ENCODE measurements at regions not wholly inside any gene's neighbourhood (a gene's known extent, or its start where the extent isn't known, plus 50 kb on each side); places are given as distances from the start of the nearest gene placed in this dataset.
A peak's percentile ranks its signal among the peaks of the same experiment; 100 is the strongest.
"Not testable (repeated sequence)": the region's sequence is repeated elsewhere in the genome, so short reads cannot be mapped to it uniquely, and the experiment has no call there.

DNA sequence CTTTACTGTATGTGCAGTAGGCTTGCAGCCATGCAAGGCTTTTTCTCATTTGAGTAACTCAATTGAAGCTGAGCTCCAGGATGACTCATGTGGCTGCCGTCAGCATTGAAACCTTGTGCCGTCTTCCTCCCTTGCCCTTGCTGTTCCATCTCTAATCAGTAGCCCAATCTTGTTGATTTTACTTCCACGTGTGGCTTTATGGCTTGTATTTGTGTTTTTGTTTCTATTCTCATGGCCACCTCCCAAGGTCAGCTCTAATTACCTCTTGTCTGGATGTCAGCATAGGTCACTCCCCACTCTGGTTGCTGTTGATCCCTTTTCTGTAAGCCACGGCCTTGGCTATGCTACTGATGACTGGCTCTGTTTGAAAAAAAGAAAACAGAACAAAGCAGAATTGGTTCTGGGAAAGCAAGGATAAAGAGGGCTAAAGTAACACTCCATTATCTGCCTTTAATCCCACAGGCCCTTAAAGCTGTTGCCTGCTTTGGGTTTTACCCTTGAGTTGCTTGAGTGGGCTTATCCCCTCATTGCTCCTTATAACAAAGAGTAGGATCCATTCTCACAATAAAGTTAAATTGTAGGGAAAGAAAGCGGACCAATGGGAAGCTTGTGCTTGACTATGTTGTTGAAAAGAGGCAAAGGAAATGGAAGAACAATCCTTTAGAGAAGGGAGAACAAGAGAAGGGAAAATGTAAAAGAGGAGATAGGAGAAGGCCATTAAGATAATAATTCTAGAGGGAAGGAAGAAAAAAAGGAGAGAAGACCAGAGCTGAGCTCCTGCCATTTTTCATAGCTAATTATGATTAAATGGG is 173.9 kb upstream of the PGRMC2 start:
- no peak for DNase-seq (ENCODE audit: low read depth in 4 of 4, low spot score in 3 of 4)

DNA sequence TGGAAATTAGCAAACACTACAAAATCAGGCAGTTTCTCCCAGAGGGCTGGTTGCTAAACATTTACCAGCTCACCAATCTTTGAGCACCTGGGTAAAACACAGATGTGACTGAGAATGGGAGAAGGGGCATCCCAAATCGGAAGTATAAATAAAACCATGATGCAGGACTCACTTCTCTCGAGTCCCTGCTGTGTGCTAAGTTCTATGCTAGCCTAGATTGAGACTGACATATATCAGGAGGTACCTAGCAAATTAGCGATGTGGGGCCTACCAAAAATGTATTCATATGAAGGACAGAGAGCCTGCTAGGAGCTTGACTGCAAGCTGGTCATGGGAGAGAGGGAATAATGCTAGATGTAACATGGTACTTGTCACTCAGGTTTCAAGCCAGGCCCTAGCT is 171.9 kb upstream of the PGRMC2 start:
- no peak for DNase-seq (ENCODE audit: low read depth in 4 of 4, low spot score in 3 of 4)

DNA sequence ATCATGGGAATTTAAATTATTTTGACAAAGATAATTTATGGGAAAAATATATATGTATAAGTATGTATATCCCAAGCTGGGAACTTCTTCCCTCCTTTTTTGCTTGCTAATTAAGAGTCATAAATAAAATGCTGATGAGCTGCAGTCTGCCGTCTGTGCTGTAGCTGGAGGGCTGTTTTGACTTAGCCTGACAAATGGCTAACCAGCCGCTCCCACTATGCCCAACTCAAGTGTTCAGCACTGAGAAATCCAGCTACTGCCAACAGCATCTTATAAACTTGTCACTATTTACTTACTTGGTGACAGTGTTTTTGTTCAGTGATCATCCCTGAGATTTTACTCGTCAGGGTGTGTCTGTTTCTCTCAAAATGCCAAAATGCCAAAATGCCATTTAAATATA is 171.2 kb upstream of the PGRMC2 start:
- no peak for DNase-seq (ENCODE audit: low read depth in 4 of 4, low spot score in 3 of 4)

DNA sequence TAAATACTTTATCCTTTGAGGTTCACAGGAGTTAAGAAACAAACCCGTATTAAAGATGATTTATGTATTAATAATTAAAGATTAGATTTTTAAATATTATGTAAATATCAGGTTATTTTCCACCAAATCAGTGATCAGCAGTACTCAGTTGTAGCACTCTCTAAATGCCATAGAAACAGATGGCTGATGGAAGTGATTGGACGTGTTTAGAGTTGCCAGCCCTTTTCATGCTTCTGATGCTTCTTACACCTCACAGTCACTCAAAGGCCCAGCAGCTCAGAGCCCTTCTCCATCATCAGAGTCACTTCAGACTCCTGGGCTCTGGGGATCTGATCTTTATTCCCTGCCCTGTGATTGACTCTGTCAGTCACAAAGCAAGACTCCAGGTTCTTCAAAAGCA is 170.1 kb upstream of the PGRMC2 start:
- DNase-seq (ENCODE audit: low read depth in 4 of 4, low spot score in 3 of 4), result no peak

GRCh38 chr4:128456171-128456570 is 168.6 kb upstream of the PGRMC2 start:
- DNase-seq (ENCODE audit: low read depth in 4 of 4, low spot score in 3 of 4), result no peak

- DNase-seq (ENCODE audit: low read depth in 4 of 4, low spot score in 3 of 4), result no peak
Observed at GRCh38 chr4:128455480-128455879, 167.9 kb upstream of the PGRMC2 start.

DNA sequence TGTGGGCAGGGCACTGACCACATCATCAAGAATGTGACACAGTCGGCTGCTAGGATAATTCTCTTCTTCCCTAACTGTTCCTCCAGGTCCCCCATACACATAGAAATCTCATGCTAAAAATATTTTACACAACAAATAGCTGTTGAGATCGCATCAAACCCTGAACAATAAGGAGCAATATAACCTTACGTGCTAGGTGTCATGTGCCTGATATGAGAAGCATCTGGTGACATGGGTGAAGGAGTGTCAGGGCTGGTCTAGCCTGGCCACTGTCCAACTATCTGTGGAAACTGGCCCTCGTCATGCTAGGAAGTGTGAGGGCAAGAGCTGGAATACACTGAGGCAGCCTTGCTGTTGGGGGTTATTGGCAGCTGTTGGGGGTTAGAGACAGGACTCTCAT is 167.3 kb upstream of the PGRMC2 start:
- no peak for DNase-seq (ENCODE audit: low read depth in 4 of 4, low spot score in 3 of 4)

GRCh38 chr4:128454281-128454871 is 166.8 kb upstream of the PGRMC2 start:
- DNase-seq (ENCODE audit: low read depth in 4 of 4, low spot score in 3 of 4), result peak; percentile 27 to 63 (median 50)

- DNase-seq (ENCODE audit: low read depth in 4 of 4, low spot score in 3 of 4), result no peak
Observed at GRCh38 chr4:128452415-128452814, 164.8 kb upstream of the PGRMC2 start.

GRCh38 chr4:128451270-128451905 is 163.8 kb upstream of the PGRMC2 start:
- no peak for DNase-seq (ENCODE audit: low read depth in 4 of 4, low spot score in 3 of 4)

GRCh38 chr4:128450326-128451120 is 162.9 kb upstream of the PGRMC2 start:
- DNase-seq (ENCODE audit: low read depth in 4 of 4, low spot score in 3 of 4), result no peak

- DNase-seq (ENCODE audit: low read depth in 4 of 4, low spot score in 3 of 4), result no peak
Observed at GRCh38 chr4:128449251-128449650, 161.6 kb upstream of the PGRMC2 start.

DNA sequence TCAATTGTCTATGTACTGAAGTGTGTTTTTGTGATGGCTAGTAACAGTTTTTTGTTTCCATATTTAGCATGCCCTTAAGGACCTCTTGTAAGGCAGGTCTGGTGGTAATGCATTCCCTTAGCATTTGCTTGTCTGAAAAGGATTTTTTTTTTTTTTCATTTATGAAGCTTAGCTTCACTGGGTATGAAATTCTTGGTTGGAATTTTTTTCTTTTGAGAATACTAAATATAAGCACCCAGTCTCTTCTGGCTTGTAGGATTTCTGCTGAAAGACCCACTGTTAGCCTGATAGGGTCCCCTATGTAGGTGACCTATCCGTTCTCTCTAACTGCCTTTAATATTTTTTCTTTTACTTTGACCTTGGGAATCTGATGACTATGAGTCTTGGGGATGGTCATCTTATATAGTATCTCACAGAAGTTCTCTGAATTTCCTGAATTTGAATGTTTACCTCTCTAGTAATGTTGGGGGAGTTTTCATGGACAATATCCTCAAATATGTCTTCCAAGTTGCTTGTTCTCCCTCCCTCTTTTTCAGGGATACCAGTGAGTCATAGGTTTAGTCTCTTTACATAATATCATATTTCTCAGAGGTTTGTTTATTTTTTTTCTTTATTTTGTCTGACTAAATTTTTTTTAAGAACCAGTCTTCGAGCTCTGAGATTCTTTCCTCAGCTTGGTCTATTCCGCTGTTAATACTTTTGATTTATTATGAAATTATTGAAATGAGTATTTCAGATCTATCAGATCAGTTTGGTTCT is 157.1 kb upstream of the PGRMC2 start:
- no peak for DNase-seq (ENCODE audit: low read depth in 4 of 4, low spot score in 3 of 4)

GRCh38 chr4:128440923-128441322 is 153.3 kb upstream of the PGRMC2 start:
- no peak for DNase-seq (ENCODE audit: low read depth in 4 of 4, low spot score in 3 of 4)

- not testable (repeated sequence) for DNase-seq (ENCODE audit: low read depth in 4 of 4, low spot score in 3 of 4)
Observed at GRCh38 chr4:128437023-128437422, 149.4 kb upstream of the PGRMC2 start.

- not testable (repeated sequence) for DNase-seq (ENCODE audit: low read depth in 4 of 4, low spot score in 3 of 4)
Observed at GRCh38 chr4:128429023-128429613, 141.5 kb upstream of the PGRMC2 start.

GRCh38 chr4:128428397-128428796 is 140.8 kb upstream of the PGRMC2 start:
- DNase-seq (ENCODE audit: low read depth in 4 of 4, low spot score in 3 of 4), result no peak

DNA sequence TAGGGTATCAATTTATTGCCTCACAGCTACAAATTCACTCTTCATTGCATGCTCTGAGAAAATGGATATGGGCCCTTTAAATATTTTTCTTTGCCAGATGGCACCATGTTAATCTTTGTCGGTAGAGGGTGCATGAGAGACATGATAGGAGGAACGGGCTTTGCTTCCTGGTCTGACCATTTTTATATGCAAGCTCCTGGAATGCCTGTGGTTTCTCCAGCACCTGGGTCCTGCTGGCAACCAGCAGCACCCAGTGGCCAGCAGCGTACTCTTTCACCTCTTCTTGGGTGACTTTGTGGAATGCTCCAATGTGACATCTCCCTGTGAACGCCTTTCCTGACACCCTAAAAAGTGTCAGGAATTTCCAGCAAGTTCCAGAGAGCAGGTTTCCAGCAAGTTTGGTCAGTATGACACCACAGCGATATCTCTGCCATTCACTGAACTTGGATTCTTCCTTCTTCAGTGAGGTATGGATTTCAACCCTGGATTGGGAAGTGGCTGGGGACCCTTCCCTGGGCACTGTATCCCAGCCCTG is 140.3 kb upstream of the PGRMC2 start:
- DNase-seq (ENCODE audit: low read depth in 4 of 4, low spot score in 3 of 4), result no peak

Data from left renal pelvis (tissue), 4 donors.